Transverse colon (tissue), 4 donors: ENCODE measurements at regions not wholly inside any gene's neighbourhood (a gene's known extent, or its start where the extent isn't known, plus 50 kb on each side); places are given as distances from the start of the nearest gene placed in this dataset.

ENCODE experiments used
- EP300 ChIP-seq: sonication (generic); formaldehyde crosslinking; IDR thresholded peaks from one replicate; pipeline ENCODE4 v1.6.1; 2017; ENCODE audit warnings: antibody characterized with exemption, low read depth
- POLR2A ChIP-seq: fragments of 450-650 bp; IDR thresholded peaks from one replicate; pipeline ENCODE4 v1.6.1; 2016; ENCODE audit warnings: antibody characterized with exemption, mild to moderate bottlenecking, moderate library complexity
- POLR2AphosphoS5 ChIP-seq, 3 donors: sonication (generic); formaldehyde crosslinking; IDR thresholded peaks; one replicate each; pipeline ENCODE4 v1.6.1; 2016; ENCODE audit warnings: antibody characterized with exemption in 3 of 3
- TF ChIP-seq, protein P1 (sequence below), 5 experiments: fragments of 200-600 bp in 3 of 5; fragments of 450-650 bp in 2 of 5; sonication (generic) in 3 of 5; IDR thresholded peaks; 1 replicate in 2 of 5; 2 replicates in 3 of 5; pipeline ENCODE4 v1.5.1; 2016 to 2017; ENCODE audit warnings: antibody characterized with exemption in 5 of 5, inconsistent platforms in 3 of 5, mild to moderate bottlenecking in 2 of 5, moderate library complexity in 1 of 5

- TF ChIP-seq, protein P1, sequence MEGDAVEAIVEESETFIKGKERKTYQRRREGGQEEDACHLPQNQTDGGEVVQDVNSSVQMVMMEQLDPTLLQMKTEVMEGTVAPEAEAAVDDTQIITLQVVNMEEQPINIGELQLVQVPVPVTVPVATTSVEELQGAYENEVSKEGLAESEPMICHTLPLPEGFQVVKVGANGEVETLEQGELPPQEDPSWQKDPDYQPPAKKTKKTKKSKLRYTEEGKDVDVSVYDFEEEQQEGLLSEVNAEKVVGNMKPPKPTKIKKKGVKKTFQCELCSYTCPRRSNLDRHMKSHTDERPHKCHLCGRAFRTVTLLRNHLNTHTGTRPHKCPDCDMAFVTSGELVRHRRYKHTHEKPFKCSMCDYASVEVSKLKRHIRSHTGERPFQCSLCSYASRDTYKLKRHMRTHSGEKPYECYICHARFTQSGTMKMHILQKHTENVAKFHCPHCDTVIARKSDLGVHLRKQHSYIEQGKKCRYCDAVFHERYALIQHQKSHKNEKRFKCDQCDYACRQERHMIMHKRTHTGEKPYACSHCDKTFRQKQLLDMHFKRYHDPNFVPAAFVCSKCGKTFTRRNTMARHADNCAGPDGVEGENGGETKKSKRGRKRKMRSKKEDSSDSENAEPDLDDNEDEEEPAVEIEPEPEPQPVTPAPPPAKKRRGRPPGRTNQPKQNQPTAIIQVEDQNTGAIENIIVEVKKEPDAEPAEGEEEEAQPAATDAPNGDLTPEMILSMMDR (IDR thresholded peaks at IDR 0.05), result no peak
- TF ChIP-seq EP300 (no peak), POLR2AphosphoS5 (IDR thresholded peaks at IDR 0.05) (no peak), POLR2A (no peak)
Measured at GRCh38 chr18:54726143-54726542, 102.1 kb upstream of the RAB27B start.
